ENCODE measurements at regions not wholly inside any gene's neighbourhood (a gene's known extent, or its start where the extent isn't known, plus 50 kb on each side); places are given as distances from the start of the nearest gene placed in this dataset.

- Histone ChIP-seq H3K9me3 (ENCODE audit: insufficient read depth, low read length, severe bottlenecking) (no peaks in the 10 kb centered on the region), H3K36me3 (ENCODE audit: insufficient read depth, low read length) (no peaks in the 10 kb centered on the region), H3K9ac (ENCODE audit: low read depth, low read length) (no peak overlapping the region), H3K4me2 (ENCODE audit: insufficient read depth, low read length) (no peak overlapping the region), H3K27ac (ENCODE audit: low read length) (no peak overlapping the region), H3K79me2 (ENCODE audit: insufficient read depth, low read length) (no peaks in the 10 kb centered on the region), H3K4me3 (ENCODE audit: low read depth in 1 of 2, low read length in 2 of 2) (no peak overlapping the region), H2AFZ (ENCODE audit: low read depth, low read length) (no peak overlapping the region), H3K4me1 (ENCODE audit: insufficient read depth, low read length) (no peaks in the 10 kb centered on the region), H4K20me1 (ENCODE audit: insufficient read depth, low read length) (no peaks in the 10 kb centered on the region), H3K27me3 (ENCODE audit: insufficient read depth, low read length, poor library complexity) (no peaks in the 10 kb centered on the region)
- no peak for DNase-seq
- no peak for ATAC-seq (ENCODE audit: insufficient read depth, low read depth)
- no peak for TF ChIP-seq EZH2 (IDR thresholded peaks at IDR 0.05; ENCODE audit: borderline replicate concordance, low read depth, low read length, severe bottlenecking)
- TF ChIP-seq CTCF (IDR thresholded peaks at IDR 0.05; ENCODE audit: borderline replicate concordance, extremely low read depth, low read length, poor library complexity, severe bottlenecking), result no peak
Measured at GRCh38 chr5:158022837-158023236, 163.9 kb upstream of the CLINT1 start.

- no peak for ATAC-seq (ENCODE audit: insufficient read depth, low read depth)
- H3K36me3 ChIP-seq (ENCODE audit: insufficient read depth, low read length), result no peaks in the 10 kb centered on the region
- no peak for TF ChIP-seq EZH2 (IDR thresholded peaks at IDR 0.05; ENCODE audit: borderline replicate concordance, low read depth, low read length, severe bottlenecking)
- no peak for TF ChIP-seq CTCF (IDR thresholded peaks at IDR 0.05; ENCODE audit: borderline replicate concordance, extremely low read depth, low read length, poor library complexity, severe bottlenecking)
Measured at GRCh38 chr5:158022393-158022792, 163.4 kb upstream of the CLINT1 start.

GRCh38 chr5:158020555-158021418 is 161.8 kb upstream of the CLINT1 start:
- Histone ChIP-seq H3K9me3 (ENCODE audit: insufficient read depth, low read length, severe bottlenecking) (no peaks in the 10 kb centered on the region), H3K27ac (ENCODE audit: low read length) (no peak overlapping the region), H3K36me3 (ENCODE audit: insufficient read depth, low read length) (no peaks in the 10 kb centered on the region), H3K4me1 (ENCODE audit: insufficient read depth, low read length) (no peaks in the 10 kb centered on the region), H4K20me1 (ENCODE audit: insufficient read depth, low read length) (no peaks in the 10 kb centered on the region), H3K4me2 (ENCODE audit: insufficient read depth, low read length) (no peak overlapping the region), H3K9ac (ENCODE audit: low read depth, low read length) (no peak overlapping the region), H2AFZ (ENCODE audit: low read depth, low read length) (no peak overlapping the region), H3K79me2 (ENCODE audit: insufficient read depth, low read length) (no peaks in the 10 kb centered on the region), H3K27me3 (ENCODE audit: insufficient read depth, low read length, poor library complexity) (no peaks in the 10 kb centered on the region), H3K4me3 (ENCODE audit: low read depth in 1 of 2, low read length in 2 of 2) (no peak overlapping the region)
- TF ChIP-seq CTCF (IDR thresholded peaks at IDR 0.05; ENCODE audit: borderline replicate concordance, extremely low read depth, low read length, poor library complexity, severe bottlenecking), result no peak
- no peak for TF ChIP-seq EZH2 (IDR thresholded peaks at IDR 0.05; ENCODE audit: borderline replicate concordance, low read depth, low read length, severe bottlenecking)
- DNase-seq, result no peak
- no peak for ATAC-seq (ENCODE audit: insufficient read depth, low read depth)

More at GRCh38 chr5:158022393-158022792, 163.4 kb upstream of the CLINT1 start:
- DNase-seq, result no peak
- Histone ChIP-seq H3K79me2 (ENCODE audit: insufficient read depth, low read length) (no peaks in the 10 kb centered on the region), H3K4me3 (ENCODE audit: low read depth in 1 of 2, low read length in 2 of 2) (no peak overlapping the region), H3K9ac (ENCODE audit: low read depth, low read length) (no peak overlapping the region), H3K27me3 (ENCODE audit: insufficient read depth, low read length, poor library complexity) (no peaks in the 10 kb centered on the region), H3K27ac (ENCODE audit: low read length) (no peak overlapping the region), H4K20me1 (ENCODE audit: insufficient read depth, low read length) (no peaks in the 10 kb centered on the region), H3K4me1 (ENCODE audit: insufficient read depth, low read length) (no peaks in the 10 kb centered on the region), H3K9me3 (ENCODE audit: insufficient read depth, low read length, severe bottlenecking) (no peaks in the 10 kb centered on the region), H2AFZ (ENCODE audit: low read depth, low read length) (no peak overlapping the region), H3K4me2 (ENCODE audit: insufficient read depth, low read length) (no peak overlapping the region)
